HFFc6 (cell line): ENCODE measurements at regions not wholly inside any gene's neighbourhood (a gene's known extent, or its start where the extent isn't known, plus 50 kb on each side); places are given as distances from the start of the nearest gene placed in this dataset.
"Not testable (repeated sequence)": the region's sequence is repeated elsewhere in the genome, so short reads cannot be mapped to it uniquely, and the experiment has no call there.

Source experiments
- DNase-seq: peaks from one replicate; pipeline ENCODE4 v3.0.0-alpha.2; 2018
- H3K27ac Mint-ChIP-seq: 2 replicates; pipeline ENCODE4 v1.8.0; 2020; ENCODE audit warnings: mild to moderate bottlenecking, mixed read lengths
- H3K27me3 Mint-ChIP-seq: 2 replicates; pipeline ENCODE4 v1.8.0; 2021; ENCODE audit warnings: mild to moderate bottlenecking, moderate library complexity, mixed read lengths; ENCODE audit not compliant: insufficient read depth
- H3K36me3 Mint-ChIP-seq: 2 replicates; pipeline ENCODE4 v1.8.0; 2021; ENCODE audit warnings: low read depth, mixed read lengths
- H3K4me1 Mint-ChIP-seq: 2 replicates; pipeline ENCODE4 v1.8.0; 2020; ENCODE audit warnings: low read depth, mixed read lengths
- H3K4me3 Mint-ChIP-seq: 2 replicates; pipeline ENCODE4 v1.8.0; 2020; ENCODE audit warnings: mild to moderate bottlenecking, moderate library complexity, mixed read lengths
- H3K9me3 Mint-ChIP-seq: 2 replicates; pipeline ENCODE4 v1.8.0; 2020; ENCODE audit warnings: mild to moderate bottlenecking, mixed read lengths
- TF ChIP-seq, protein P1 (sequence below): fragments of 200-600 bp; sonication (generic); IDR thresholded peaks from 2 replicates; pipeline ENCODE4 v1.5.0; 2021; ENCODE audit warnings: antibody characterized with exemption, mild to moderate bottlenecking

DNA sequence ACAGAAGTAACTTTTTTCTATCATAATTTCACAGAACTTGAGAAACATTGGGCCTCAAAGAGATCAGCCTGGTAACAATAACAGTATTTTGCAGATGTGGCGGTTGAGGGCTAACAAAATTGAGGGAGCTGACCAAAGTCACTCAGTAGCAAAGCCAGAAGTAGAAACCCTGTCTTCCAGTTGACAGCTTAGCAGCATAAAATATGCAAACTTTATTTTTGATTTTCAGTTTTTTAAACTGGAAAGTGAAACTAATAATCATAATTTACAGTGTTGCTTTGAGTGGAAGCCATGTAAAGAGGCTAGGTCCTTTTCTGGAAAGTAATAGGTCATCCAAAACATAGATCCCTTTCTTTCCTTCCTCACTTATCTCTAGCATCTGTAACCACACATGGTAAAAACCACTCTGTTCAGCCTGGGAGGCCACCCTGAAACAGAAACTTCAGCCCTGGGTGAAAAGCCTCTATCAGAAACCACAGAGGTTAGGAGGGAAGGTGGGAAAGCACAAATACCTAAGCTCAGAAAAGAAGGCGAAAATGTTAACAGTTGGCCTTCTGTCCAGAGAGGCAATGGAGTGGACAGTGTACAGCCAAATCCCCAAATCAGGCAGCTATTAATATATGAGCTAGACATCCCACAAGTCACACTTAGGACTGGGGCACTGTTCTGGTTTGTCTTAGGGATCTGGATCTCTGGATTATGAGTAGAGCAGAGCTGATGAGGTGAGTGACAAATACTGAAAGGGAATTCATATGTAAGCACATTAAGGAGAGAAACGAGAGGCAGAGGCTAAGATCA lies 61.1 kb upstream of the ARSJ start:
- Mint-ChIP-seq H3K36me3 (no peaks in the 10 kb centered on the region), H3K4me3 (peak overlapping the region; percentile 40), H3K4me1 (peaks cover 40% of the 10 kb centered on the region), H3K9me3 (no peaks in the 10 kb centered on the region), H3K27ac (peak overlapping the region; percentile 47), H3K27me3 (no peaks in the 10 kb centered on the region; the same call in none of the 2 replicates)
- TF ChIP-seq, protein P1, sequence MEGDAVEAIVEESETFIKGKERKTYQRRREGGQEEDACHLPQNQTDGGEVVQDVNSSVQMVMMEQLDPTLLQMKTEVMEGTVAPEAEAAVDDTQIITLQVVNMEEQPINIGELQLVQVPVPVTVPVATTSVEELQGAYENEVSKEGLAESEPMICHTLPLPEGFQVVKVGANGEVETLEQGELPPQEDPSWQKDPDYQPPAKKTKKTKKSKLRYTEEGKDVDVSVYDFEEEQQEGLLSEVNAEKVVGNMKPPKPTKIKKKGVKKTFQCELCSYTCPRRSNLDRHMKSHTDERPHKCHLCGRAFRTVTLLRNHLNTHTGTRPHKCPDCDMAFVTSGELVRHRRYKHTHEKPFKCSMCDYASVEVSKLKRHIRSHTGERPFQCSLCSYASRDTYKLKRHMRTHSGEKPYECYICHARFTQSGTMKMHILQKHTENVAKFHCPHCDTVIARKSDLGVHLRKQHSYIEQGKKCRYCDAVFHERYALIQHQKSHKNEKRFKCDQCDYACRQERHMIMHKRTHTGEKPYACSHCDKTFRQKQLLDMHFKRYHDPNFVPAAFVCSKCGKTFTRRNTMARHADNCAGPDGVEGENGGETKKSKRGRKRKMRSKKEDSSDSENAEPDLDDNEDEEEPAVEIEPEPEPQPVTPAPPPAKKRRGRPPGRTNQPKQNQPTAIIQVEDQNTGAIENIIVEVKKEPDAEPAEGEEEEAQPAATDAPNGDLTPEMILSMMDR = no peak
- peak; percentile 12 for DNase-seq

DNA sequence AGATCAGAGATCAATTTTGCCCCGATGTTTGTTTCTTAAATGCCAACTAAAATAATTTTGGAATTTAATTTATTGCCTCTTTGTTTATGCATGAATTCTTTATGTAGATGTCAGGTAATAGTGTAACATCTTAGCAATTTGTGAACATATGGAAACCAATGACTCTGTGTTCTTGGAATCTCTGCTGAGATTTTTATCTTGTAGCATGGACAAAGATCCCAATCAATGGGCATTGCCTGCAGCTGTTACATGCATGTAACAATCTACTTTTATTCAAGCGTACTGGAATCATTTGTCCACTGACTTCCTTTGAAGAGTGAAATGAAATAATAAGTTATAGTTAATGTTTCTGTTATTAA lies 61.6 kb upstream of the ARSJ start:
- peak overlapping the region; percentile 40; the same call in 1 of the 2 replicates for H3K4me3 Mint-ChIP-seq

DNA sequence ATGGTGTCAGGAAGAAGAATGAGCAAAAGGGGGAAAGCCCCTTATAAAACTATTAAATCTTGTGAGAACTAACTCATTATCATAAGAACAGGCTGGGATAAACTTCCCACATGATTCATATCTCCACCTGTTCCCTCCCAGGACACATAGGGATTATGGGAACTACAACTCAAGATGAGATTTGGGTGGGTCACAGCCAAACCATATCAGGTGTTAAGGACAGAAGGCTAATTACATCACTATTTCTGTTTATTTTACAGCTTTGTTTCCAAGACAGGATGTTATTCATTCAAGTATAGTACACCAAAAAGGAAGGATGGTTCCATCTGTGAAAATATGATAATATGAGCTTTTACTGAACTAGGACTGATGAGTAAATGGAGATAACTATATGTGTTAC lies 63.7 kb upstream of the ARSJ start:
- H3K9me3 Mint-ChIP-seq = no peaks in the 10 kb centered on the region
- peaks cover 40% of the 10 kb centered on the region for H3K4me1 Mint-ChIP-seq
- TF ChIP-seq, protein P1 = no peak
- no peak for DNase-seq
- H3K27ac Mint-ChIP-seq = no peak overlapping the region
- H3K4me3 Mint-ChIP-seq = no peak overlapping the region
- H3K36me3 Mint-ChIP-seq = no peaks in the 10 kb centered on the region
- no peaks in the 10 kb centered on the region; the same call in 1 of the 2 replicates for H3K27me3 Mint-ChIP-seq

More for the DNA sequence above, 61.6 kb upstream of the ARSJ start:
- H3K27ac Mint-ChIP-seq = peak overlapping the region; percentile 47
- no peaks in the 10 kb centered on the region for H3K36me3 Mint-ChIP-seq
- TF ChIP-seq, protein P1 = no peak
- no peaks in the 10 kb centered on the region for H3K9me3 Mint-ChIP-seq
- peak; percentile 47 for DNase-seq
- peaks cover 40% of the 10 kb centered on the region for H3K4me1 Mint-ChIP-seq
- H3K27me3 Mint-ChIP-seq = no peaks in the 10 kb centered on the region; the same call in none of the 2 replicates

DNA sequence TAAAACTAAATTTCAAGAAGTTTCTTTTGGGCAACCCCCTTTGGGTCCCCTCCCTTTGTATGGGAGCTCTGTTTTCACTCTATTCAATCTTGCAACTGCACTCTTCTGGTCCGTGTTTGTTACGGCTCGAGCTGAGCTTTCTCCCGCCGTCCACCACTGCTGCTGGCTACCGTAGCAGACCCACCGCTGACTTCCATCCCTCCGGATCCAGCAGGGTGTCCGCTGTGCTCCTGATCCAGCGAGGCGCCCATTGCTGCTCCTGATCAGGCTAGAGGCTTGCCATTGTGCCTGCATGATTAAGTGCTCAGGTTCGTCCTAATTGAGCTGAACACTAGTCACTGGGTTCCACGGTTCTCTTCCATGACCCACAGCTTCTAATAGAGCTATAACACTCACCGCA lies 64.9 kb upstream of the ARSJ start:
- DNase-seq, H3K36me3 Mint-ChIP-seq, H3K27me3 Mint-ChIP-seq, H3K27ac Mint-ChIP-seq, H3K4me3 Mint-ChIP-seq, H3K9me3 Mint-ChIP-seq: not testable (repeated sequence)
- peaks cover 34% of the 10 kb centered on the region for H3K4me1 Mint-ChIP-seq

DNA sequence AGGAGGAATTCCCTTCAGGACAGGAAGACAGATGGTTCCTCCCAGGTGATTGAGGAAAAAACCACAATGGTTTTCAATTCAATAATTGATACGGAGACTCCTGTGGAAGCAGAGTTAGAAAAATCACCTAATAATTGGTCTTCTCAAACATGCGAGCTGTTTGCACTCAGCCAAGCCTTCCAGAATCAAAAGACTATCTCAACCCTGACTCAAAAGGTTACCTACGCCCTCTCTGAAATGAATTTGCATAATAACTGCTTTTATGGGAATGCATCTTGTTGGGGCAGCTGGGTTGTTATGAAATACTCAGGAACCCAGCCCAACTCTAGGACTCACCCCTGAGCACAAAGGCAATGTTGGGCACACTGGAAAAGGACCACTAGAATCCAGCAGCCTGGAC lies 66.9 kb upstream of the ARSJ start:
- DNase-seq = no peak
- Mint-ChIP-seq H3K4me1 (peaks cover 14% of the 10 kb centered on the region), H3K4me3 (no peak overlapping the region), H3K36me3 (no peaks in the 10 kb centered on the region), H3K27me3 (no peaks in the 10 kb centered on the region; the same call in 1 of the 2 replicates), H3K27ac (no peak overlapping the region), H3K9me3 (no peaks in the 10 kb centered on the region)
- TF ChIP-seq, protein P1 = no peak

DNA sequence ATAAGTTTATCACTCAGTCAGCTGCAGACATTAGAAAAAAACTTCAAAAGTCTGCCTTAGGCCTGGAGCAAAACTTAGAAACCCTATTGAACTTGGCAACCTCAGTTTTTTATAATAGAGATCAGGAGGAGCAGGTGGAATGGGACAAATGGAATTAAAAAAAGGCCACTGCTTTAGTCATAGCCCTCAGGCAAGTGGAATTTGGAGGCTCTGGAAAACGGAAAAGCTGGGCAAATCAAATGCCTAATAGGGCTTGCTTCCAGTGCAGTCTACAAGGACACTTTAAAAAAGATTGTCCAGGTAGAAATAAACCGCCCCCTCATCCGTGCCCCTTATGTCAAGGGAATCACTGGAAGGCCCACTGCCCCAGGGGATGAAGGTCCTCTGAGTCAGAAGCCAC lies 68.7 kb upstream of the ARSJ start:
- not testable (repeated sequence) for H3K27ac Mint-ChIP-seq, H3K9me3 Mint-ChIP-seq, H3K27me3 Mint-ChIP-seq, H3K4me3 Mint-ChIP-seq, H3K36me3 Mint-ChIP-seq
- peak; percentile 6 for DNase-seq
- peaks cover 11% of the 10 kb centered on the region; the same call in 1 of the 2 replicates for H3K4me1 Mint-ChIP-seq
